ENCODE measurements at regions not wholly inside any gene's neighbourhood (a gene's known extent, or its start where the extent isn't known, plus 50 kb on each side); places are given as distances from the start of the nearest gene placed in this dataset.
"Not testable (repeated sequence)": the region's sequence is repeated elsewhere in the genome, so short reads cannot be mapped to it uniquely, and the experiment has no call there.

- not testable (repeated sequence) for H3K4me1 ChIP-seq (ENCODE audit: control insufficient read depth, insufficient read depth, low read length); H3K36me3 ChIP-seq (ENCODE audit: control insufficient read depth, insufficient read depth, low read length); H3K27ac ChIP-seq (ENCODE audit: insufficient read depth, low read depth, low read length, poor library complexity, severe bottlenecking); H3K27me3 ChIP-seq (ENCODE audit: control insufficient read depth, insufficient read depth, low read length, poor library complexity, severe bottlenecking); H3K9me3 ChIP-seq (ENCODE audit: control insufficient read depth, low read length)
- 47 to 65% methylated on average over 7 to 8 of the region's 14 CpGs for WGBS, 2 experiments
- peak overlapping the region; percentile 29 for H3K4me3 ChIP-seq (ENCODE audit: insufficient read depth, low read depth, low read length)
These were observed 78.7 kb downstream of the KCNA5 start for GRCh38 chr12:5122256-5122831.

- no peaks in the 10 kb centered on the region for H3K27me3 ChIP-seq (ENCODE audit: control insufficient read depth, insufficient read depth, low read length, poor library complexity, severe bottlenecking)
- no peaks in the 10 kb centered on the region for H3K4me1 ChIP-seq (ENCODE audit: control insufficient read depth, insufficient read depth, low read length)
- no peaks in the 10 kb centered on the region for H3K36me3 ChIP-seq (ENCODE audit: control insufficient read depth, insufficient read depth, low read length)
- no peaks in the 10 kb centered on the region for H3K9me3 ChIP-seq (ENCODE audit: control insufficient read depth, low read length)
- no peak overlapping the region for H3K27ac ChIP-seq (ENCODE audit: insufficient read depth, low read depth, low read length, poor library complexity, severe bottlenecking)
- 93 to 94% methylated on average over 2 of the region's 2 CpGs for WGBS, 2 experiments
- no peak overlapping the region for H3K4me3 ChIP-seq (ENCODE audit: insufficient read depth, low read depth, low read length)
These were observed 80.2 kb downstream of the KCNA5 start for GRCh38 chr12:5123921-5124320.

- H3K4me1 ChIP-seq (ENCODE audit: control insufficient read depth, insufficient read depth, low read length), result no peaks in the 10 kb centered on the region
- no peak overlapping the region for H3K27ac ChIP-seq (ENCODE audit: insufficient read depth, low read depth, low read length, poor library complexity, severe bottlenecking)
- no peaks in the 10 kb centered on the region for H3K9me3 ChIP-seq (ENCODE audit: control insufficient read depth, low read length)
- no peaks in the 10 kb centered on the region for H3K36me3 ChIP-seq (ENCODE audit: control insufficient read depth, insufficient read depth, low read length)
- no peaks in the 10 kb centered on the region for H3K27me3 ChIP-seq (ENCODE audit: control insufficient read depth, insufficient read depth, low read length, poor library complexity, severe bottlenecking)
- H3K4me3 ChIP-seq (ENCODE audit: insufficient read depth, low read depth, low read length), result no peak overlapping the region
These were observed 80.7 kb downstream of the KCNA5 start for GRCh38 chr12:5124401-5124800.

- Histone ChIP-seq H3K9me3 (ENCODE audit: control insufficient read depth, low read length) (no peaks in the 10 kb centered on the region), H3K4me3 (ENCODE audit: insufficient read depth, low read depth, low read length) (no peak overlapping the region), H3K27ac (ENCODE audit: insufficient read depth, low read depth, low read length, poor library complexity, severe bottlenecking) (no peak overlapping the region), H3K36me3 (ENCODE audit: control insufficient read depth, insufficient read depth, low read length) (no peaks in the 10 kb centered on the region), H3K4me1 (ENCODE audit: control insufficient read depth, insufficient read depth, low read length) (no peaks in the 10 kb centered on the region), H3K27me3 (ENCODE audit: control insufficient read depth, insufficient read depth, low read length, poor library complexity, severe bottlenecking) (no peaks in the 10 kb centered on the region)
- 87 to 93% methylated on average over 3 to 5 of the region's 5 CpGs for WGBS, 2 experiments
These were observed 91.3 kb downstream of the KCNA5 start for GRCh38 chr12:5134861-5135525.

GRCh38 chr12:5138256-5138655, 94.6 kb downstream of the KCNA5 start:
- Histone ChIP-seq H3K9me3 (ENCODE audit: control insufficient read depth, low read length) (no peaks in the 10 kb centered on the region), H3K27ac (ENCODE audit: insufficient read depth, low read depth, low read length, poor library complexity, severe bottlenecking) (no peak overlapping the region), H3K4me3 (ENCODE audit: insufficient read depth, low read depth, low read length) (no peak overlapping the region), H3K36me3 (ENCODE audit: control insufficient read depth, insufficient read depth, low read length) (no peaks in the 10 kb centered on the region), H3K4me1 (ENCODE audit: control insufficient read depth, insufficient read depth, low read length) (no peaks in the 10 kb centered on the region), H3K27me3 (ENCODE audit: control insufficient read depth, insufficient read depth, low read length, poor library complexity, severe bottlenecking) (no peaks in the 10 kb centered on the region)
- 94 to 95% methylated on average over 7 of the region's 7 CpGs for WGBS, 2 experiments

GRCh38 chr12:5138845-5139244, 95.2 kb downstream of the KCNA5 start:
- Histone ChIP-seq H3K4me3 (ENCODE audit: insufficient read depth, low read depth, low read length) (no peak overlapping the region), H3K9me3 (ENCODE audit: control insufficient read depth, low read length) (no peaks in the 10 kb centered on the region), H3K27ac (ENCODE audit: insufficient read depth, low read depth, low read length, poor library complexity, severe bottlenecking) (no peak overlapping the region), H3K4me1 (ENCODE audit: control insufficient read depth, insufficient read depth, low read length) (no peaks in the 10 kb centered on the region), H3K27me3 (ENCODE audit: control insufficient read depth, insufficient read depth, low read length, poor library complexity, severe bottlenecking) (no peaks in the 10 kb centered on the region), H3K36me3 (ENCODE audit: control insufficient read depth, insufficient read depth, low read length) (no peaks in the 10 kb centered on the region)

GRCh38 chr12:5139751-5140150, 96.1 kb downstream of the KCNA5 start:
- no peak overlapping the region for H3K4me3 ChIP-seq (ENCODE audit: insufficient read depth, low read depth, low read length)
- 90 to 94% methylated on average over 5 to 6 of the region's 6 CpGs for WGBS, 2 experiments
- no peak overlapping the region for H3K27ac ChIP-seq (ENCODE audit: insufficient read depth, low read depth, low read length, poor library complexity, severe bottlenecking)
- H3K27me3 ChIP-seq (ENCODE audit: control insufficient read depth, insufficient read depth, low read length, poor library complexity, severe bottlenecking), result no peaks in the 10 kb centered on the region
- H3K9me3 ChIP-seq (ENCODE audit: control insufficient read depth, low read length), result no peaks in the 10 kb centered on the region
- H3K4me1 ChIP-seq (ENCODE audit: control insufficient read depth, insufficient read depth, low read length), result no peaks in the 10 kb centered on the region
- no peaks in the 10 kb centered on the region for H3K36me3 ChIP-seq (ENCODE audit: control insufficient read depth, insufficient read depth, low read length)

GRCh38 chr12:5140190-5140589, 96.5 kb downstream of the KCNA5 start:
- no peaks in the 10 kb centered on the region for H3K4me1 ChIP-seq (ENCODE audit: control insufficient read depth, insufficient read depth, low read length)

GRCh38 chr12:5148880-5149279, 105.2 kb downstream of the KCNA5 start:
- WGBS, 2 experiments, result 91 to 97% methylated on average over 1 of the region's 1 CpG
- Histone ChIP-seq H3K4me1 (ENCODE audit: control insufficient read depth, insufficient read depth, low read length) (peaks cover 3% of the 10 kb centered on the region), H3K27ac (ENCODE audit: insufficient read depth, low read depth, low read length, poor library complexity, severe bottlenecking) (no peak overlapping the region), H3K4me3 (ENCODE audit: insufficient read depth, low read depth, low read length) (no peak overlapping the region), H3K27me3 (ENCODE audit: control insufficient read depth, insufficient read depth, low read length, poor library complexity, severe bottlenecking) (no peaks in the 10 kb centered on the region), H3K9me3 (ENCODE audit: control insufficient read depth, low read length) (no peaks in the 10 kb centered on the region), H3K36me3 (ENCODE audit: control insufficient read depth, insufficient read depth, low read length) (no peaks in the 10 kb centered on the region)

More at GRCh38 chr12:5140190-5140589, 96.5 kb downstream of the KCNA5 start:
- Histone ChIP-seq H3K4me3 (ENCODE audit: insufficient read depth, low read depth, low read length) (no peak overlapping the region), H3K9me3 (ENCODE audit: control insufficient read depth, low read length) (no peaks in the 10 kb centered on the region), H3K36me3 (ENCODE audit: control insufficient read depth, insufficient read depth, low read length) (no peaks in the 10 kb centered on the region), H3K27ac (ENCODE audit: insufficient read depth, low read depth, low read length, poor library complexity, severe bottlenecking) (no peak overlapping the region), H3K27me3 (ENCODE audit: control insufficient read depth, insufficient read depth, low read length, poor library complexity, severe bottlenecking) (no peaks in the 10 kb centered on the region)
- WGBS, 2 experiments, result 91 to 94% methylated on average over 3 of the region's 3 CpGs

- 36 to 42% methylated on average over 5 of the region's 5 CpGs for WGBS, 2 experiments
- Histone ChIP-seq H3K4me1 (ENCODE audit: control insufficient read depth, insufficient read depth, low read length) (peaks cover 10% of the 10 kb centered on the region), H3K27ac (ENCODE audit: insufficient read depth, low read depth, low read length, poor library complexity, severe bottlenecking) (no peak overlapping the region), H3K9me3 (ENCODE audit: control insufficient read depth, low read length) (no peaks in the 10 kb centered on the region), H3K27me3 (ENCODE audit: control insufficient read depth, insufficient read depth, low read length, poor library complexity, severe bottlenecking) (no peaks in the 10 kb centered on the region), H3K36me3 (ENCODE audit: control insufficient read depth, insufficient read depth, low read length) (no peaks in the 10 kb centered on the region), H3K4me3 (ENCODE audit: insufficient read depth, low read depth, low read length) (no peak overlapping the region)
These were observed 110.4 kb downstream of the KCNA5 start for GRCh38 chr12:5154091-5154490.

All from ectodermal cell (in vitro differentiated cells).